GM18505 (cell line): ENCODE measurements at regions not wholly inside any gene's neighbourhood (a gene's known extent, or its start where the extent isn't known, plus 50 kb on each side); places are given as distances from the start of the nearest gene placed in this dataset.

Experiments used
- ATAC-seq: cut with Tn5 transposase; IDR thresholded peaks from one replicate; pipeline ENCODE4 v1.9.1; 2021; ENCODE audit not compliant: unreplicated experiment
- POLR2A ChIP-seq: IDR thresholded peaks from 4 replicates; pipeline ENCODE4 v1.6.1; 2011; ENCODE audit warnings: borderline replicate concordance; ENCODE audit not compliant: insufficient read depth, insufficient read length; ENCODE audit errors: extremely low read depth

DNA sequence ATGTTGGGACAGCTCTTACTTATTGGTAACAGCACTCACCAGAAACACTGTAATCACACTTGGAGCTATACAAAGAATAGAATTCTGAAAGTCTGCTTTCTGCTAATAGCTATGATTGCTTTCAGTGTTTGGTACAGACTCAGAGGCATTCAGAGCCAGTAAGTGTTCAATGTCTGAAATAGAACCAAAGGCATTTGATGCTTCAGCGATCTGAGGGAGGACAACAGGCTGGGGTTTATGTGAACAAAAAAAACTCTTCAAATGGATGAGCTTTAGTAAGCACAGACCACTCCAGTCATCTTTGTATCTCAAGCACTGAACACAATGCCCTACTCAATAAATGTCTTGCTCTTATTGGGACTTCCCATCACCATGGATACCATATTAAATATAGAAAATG, 322.8 kb upstream of the GRM3 start:
- ATAC-seq, result no peak
- no peak for TF ChIP-seq POLR2A

DNA sequence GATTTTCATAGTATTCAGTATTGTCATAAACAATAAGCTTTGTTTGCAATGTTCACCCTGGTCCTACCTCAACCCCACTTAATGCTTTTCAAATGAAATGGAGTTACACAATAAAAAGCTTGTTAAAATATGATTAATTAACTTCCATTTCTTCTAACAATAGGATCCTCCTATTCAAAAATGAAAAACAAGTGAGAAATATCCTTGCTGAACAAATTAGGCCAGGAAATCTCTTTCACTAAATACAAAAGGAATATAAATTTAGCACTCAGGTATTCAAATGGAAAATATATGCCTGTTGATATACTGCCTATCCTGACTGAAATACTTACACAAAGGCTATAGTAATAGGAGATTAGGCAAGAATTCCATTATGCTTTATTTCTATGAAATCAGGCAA, 323.4 kb upstream of the GRM3 start:
- ATAC-seq, result no peak
- no peak for TF ChIP-seq POLR2A

- no peak for ATAC-seq
- no peak for TF ChIP-seq POLR2A
These were observed 329.9 kb upstream of the GRM3 start for GRCh38 chr7:86313842-86314241.

DNA sequence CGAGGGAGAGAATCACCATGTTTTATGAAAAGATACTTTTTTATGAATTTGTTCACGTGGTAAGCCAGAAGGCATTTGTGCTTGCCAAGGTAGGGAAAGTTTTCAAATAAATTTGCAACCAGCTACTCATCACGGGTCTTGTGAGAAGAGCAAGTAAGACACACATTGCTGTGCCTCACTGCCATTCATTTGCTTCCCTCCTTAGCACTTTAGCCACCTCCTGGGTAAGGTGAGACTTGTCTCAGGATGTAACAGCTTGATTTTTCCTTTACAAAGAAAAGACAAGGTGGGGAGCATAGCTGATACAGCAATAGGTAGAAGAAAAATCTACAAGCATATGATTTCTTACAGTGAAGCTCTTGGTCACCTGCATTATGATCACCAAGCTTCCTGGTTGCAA, 342.4 kb upstream of the GRM3 start:
- no peak for ATAC-seq

DNA sequence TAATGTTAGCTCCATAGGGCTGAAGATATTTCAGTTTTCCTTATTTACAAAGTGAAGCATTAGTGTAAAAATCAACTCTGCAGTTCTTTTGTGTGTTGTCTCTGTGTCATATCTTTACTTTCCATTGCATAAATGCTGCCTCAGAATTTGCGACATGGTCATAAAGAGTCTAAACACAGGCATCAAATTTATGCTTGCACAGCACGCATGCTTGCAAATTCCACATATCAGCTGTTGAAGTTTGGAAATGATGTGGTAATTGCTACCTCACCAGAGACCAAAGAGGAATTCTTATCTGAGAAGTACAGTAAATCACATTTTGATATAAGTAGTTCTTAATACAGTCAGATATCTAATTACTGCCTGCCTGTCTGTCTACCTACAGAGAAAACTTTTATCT, 348.2 kb upstream of the GRM3 start:
- TF ChIP-seq POLR2A, result no peak
- ATAC-seq, result no peak

More for the DNA sequence above, 342.4 kb upstream of the GRM3 start:
- TF ChIP-seq POLR2A, result no peak

- ATAC-seq, result no peak
- TF ChIP-seq POLR2A, result no peak
These were observed 361.6 kb upstream of the GRM3 start for GRCh38 chr7:86282014-86282682.

DNA sequence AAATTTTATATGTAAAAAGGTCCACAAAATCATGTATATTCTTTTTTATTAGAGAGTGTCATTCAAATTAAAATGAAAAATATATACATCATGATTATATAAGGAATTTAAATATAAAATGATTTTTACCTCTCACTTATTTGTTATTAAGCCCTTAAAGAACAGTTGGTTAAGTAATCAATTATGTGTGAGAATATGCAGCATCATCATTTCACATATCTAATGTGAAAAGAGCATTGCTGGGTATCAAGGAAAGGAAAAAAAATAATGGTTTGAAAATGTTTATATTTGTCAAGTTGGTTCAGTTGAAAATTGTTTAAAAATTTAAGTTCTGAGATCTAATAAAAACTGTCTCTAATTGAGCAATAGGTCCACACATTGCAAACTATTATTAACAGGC, 363.6 kb upstream of the GRM3 start:
- TF ChIP-seq POLR2A, result no peak
- ATAC-seq, result no peak

- TF ChIP-seq POLR2A, result no peak
- no peak for ATAC-seq
These were observed 380.9 kb upstream of the GRM3 start for GRCh38 chr7:86262781-86263180.

DNA sequence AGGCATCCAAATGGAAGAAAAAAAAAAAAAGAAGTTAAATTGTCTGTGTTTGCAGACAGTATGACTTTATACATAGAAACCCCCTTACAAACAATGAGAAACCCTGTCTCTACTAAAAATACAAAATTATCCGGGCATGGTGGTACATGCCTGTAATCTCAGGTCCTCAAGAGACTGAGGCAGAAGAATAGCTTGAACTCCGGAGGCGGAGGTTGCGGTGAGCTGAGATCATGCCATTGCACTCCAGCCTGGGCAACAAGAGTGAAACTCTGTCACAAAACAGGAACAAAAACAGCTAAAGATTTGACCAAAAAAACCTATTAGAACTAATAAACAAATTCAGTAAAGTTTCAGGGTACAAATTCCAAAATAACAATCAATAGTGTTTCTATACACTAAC, 385.8 kb upstream of the GRM3 start:
- TF ChIP-seq POLR2A, result no peak

DNA sequence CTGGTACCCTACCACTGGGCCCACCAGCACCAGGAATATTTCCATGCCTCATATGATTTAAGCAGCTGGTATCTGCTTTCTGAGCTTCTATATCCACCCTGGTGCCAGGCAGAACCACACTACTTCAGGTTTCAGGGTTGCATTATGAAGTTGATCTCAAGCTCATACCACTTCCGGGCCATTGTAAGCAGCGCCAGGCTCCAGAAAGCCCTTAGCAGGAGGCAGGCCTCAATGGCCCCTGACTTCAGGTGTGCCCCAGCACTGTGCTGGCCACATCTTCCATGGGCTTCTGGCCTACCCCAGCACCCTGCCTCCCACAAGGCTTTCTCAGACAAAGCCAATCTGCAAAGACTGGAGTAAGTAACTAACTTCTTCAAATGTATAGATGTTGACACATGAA, 391.3 kb upstream of the GRM3 start:
- no peak for ATAC-seq
- no peak for TF ChIP-seq POLR2A

More for the DNA sequence above, 385.8 kb upstream of the GRM3 start:
- ATAC-seq, result no peak

DNA sequence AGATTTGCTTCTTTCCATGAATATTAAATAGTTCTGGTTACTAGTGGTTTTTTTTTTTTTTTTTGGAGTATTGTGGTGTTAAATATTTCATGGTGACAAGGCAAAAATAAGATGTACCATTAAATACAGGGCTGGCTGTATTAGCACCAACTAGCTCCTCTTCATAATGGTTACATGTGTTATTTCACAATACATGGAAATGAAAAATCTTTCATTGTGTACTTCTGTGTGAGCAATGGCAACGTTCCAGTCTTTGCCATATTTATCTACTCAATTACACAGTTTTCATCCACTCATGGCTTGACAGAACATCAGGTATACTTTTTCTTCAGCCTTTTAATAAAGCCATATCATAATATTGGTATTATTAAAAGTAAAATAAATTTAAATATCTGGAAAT, 394.7 kb upstream of the GRM3 start:
- no peak for TF ChIP-seq POLR2A
- ATAC-seq, result no peak

- no peak for ATAC-seq
- TF ChIP-seq POLR2A, result no peak
These were observed 400.5 kb upstream of the GRM3 start for GRCh38 chr7:86243171-86243570.

GRCh38 chr7:86226191-86226590, 417.5 kb upstream of the GRM3 start:
- no peak for TF ChIP-seq POLR2A
- no peak for ATAC-seq

DNA sequence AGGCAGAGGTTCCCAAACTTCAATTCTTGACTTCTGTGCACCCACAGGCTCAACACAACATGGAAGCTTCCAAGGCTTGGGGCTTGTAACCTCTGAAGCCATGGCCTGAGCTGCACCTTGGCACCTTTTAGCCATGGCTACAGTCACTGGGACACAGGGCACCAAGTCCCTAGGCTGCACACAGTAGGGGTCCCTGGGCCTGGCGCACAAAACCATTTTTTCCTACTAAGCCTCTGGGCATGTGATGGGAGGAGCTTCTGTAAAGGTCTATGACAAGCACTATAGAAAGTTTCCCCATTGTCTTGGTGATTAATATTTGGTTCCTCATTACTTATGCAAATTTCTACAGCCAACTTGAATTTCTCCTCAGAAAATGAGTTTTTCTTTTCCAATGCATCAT, 420.9 kb upstream of the GRM3 start:
- no peak for ATAC-seq
- TF ChIP-seq POLR2A, result no peak

DNA sequence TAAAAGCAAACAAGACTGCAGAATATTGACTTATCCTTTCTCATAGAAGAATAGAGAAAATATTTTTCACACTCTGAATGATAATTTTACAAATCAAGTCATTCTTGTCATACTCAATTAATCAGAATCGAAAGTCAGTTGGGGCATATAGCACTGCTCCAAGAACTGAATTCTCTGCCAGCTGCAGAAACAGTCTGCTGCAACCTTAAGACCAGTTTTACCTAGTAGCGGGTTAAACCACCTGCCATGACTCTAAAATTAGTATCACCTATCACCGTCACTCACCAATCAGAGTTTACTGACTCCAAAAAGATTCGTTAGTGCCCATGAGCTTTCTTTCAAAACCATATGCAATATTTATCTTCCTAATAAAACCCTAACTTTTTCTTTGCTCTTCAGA, 429.0 kb upstream of the GRM3 start:
- TF ChIP-seq POLR2A, result no peak
- no peak for ATAC-seq
